ENCODE measurements at regions not wholly inside any gene's neighbourhood (a gene's known extent, or its start where the extent isn't known, plus 50 kb on each side); places are given as distances from the start of the nearest gene placed in this dataset.

- CTCF ChIA-PET, result no interaction called here
- H3K27ac ChIP-seq (ENCODE audit: low read depth, low read length), result no peak overlapping the region
Observed at GRCh38 chr5:74406844-74407243, 233.7 kb downstream of the ENC1 start.

GRCh38 chr5:74405593-74405992, 234.9 kb downstream of the ENC1 start:
- H3K27me3 ChIP-seq (ENCODE audit: control insufficient read depth, insufficient read depth, low read length), result no peaks in the 10 kb centered on the region
- no peak for TF ChIP-seq CTCF (IDR thresholded peaks at IDR 0.05; ENCODE audit: low read depth, low read length)
- ChIA-PET POLR2A (no interaction called here), CTCF (no interaction called here)
- DNase-seq (ENCODE audit: low read depth, low spot score), result no peak
- H3K9me3 ChIP-seq (ENCODE audit: control insufficient read depth, insufficient read depth, low read length), result no peaks in the 10 kb centered on the region
- H3K27ac ChIP-seq (ENCODE audit: low read depth, low read length), result no peak overlapping the region
- H3K4me3 ChIP-seq (ENCODE audit: low read depth, low read length), result no peak overlapping the region

More at GRCh38 chr5:74406844-74407243, 233.7 kb downstream of the ENC1 start:
- POLR2A ChIA-PET, result no interaction called here
- no peak for DNase-seq (ENCODE audit: low read depth, low spot score)
- Histone ChIP-seq H3K9me3 (ENCODE audit: control insufficient read depth, insufficient read depth, low read length) (no peaks in the 10 kb centered on the region), H3K4me3 (ENCODE audit: low read depth, low read length) (no peak overlapping the region), H3K27me3 (ENCODE audit: control insufficient read depth, insufficient read depth, low read length) (no peaks in the 10 kb centered on the region)
- no peak for TF ChIP-seq CTCF (IDR thresholded peaks at IDR 0.05; ENCODE audit: low read depth, low read length)

- no peaks in the 10 kb centered on the region for H3K27me3 ChIP-seq (ENCODE audit: control insufficient read depth, insufficient read depth, low read length)
- H3K27ac ChIP-seq (ENCODE audit: low read depth, low read length), result no peak overlapping the region
- ChIA-PET POLR2A (no interaction called here), CTCF (no interaction called here)
- H3K9me3 ChIP-seq (ENCODE audit: control insufficient read depth, insufficient read depth, low read length), result no peaks in the 10 kb centered on the region
- TF ChIP-seq CTCF (IDR thresholded peaks at IDR 0.05; ENCODE audit: low read depth, low read length), result no peak
- DNase-seq (ENCODE audit: low read depth, low spot score), result no peak
- H3K4me3 ChIP-seq (ENCODE audit: low read depth, low read length), result no peak overlapping the region
Observed at GRCh38 chr5:74404574-74405508, 235.7 kb downstream of the ENC1 start.

GRCh38 chr5:74403771-74404170, 236.8 kb downstream of the ENC1 start:
- POLR2A ChIA-PET, result no interaction called here
- TF ChIP-seq CTCF (IDR thresholded peaks at IDR 0.05; ENCODE audit: low read depth, low read length), result no peak
- no peak for DNase-seq (ENCODE audit: low read depth, low spot score)
- no peak overlapping the region for H3K4me3 ChIP-seq (ENCODE audit: low read depth, low read length)
- H3K27ac ChIP-seq (ENCODE audit: low read depth, low read length), result no peak overlapping the region
- H3K9me3 ChIP-seq (ENCODE audit: control insufficient read depth, insufficient read depth, low read length), result peaks cover 4% of the 10 kb centered on the region; the same call in 1 of the 2 replicates
- H3K27me3 ChIP-seq (ENCODE audit: control insufficient read depth, insufficient read depth, low read length), result no peaks in the 10 kb centered on the region
- CTCF ChIA-PET, result no interaction called here

- H3K9me3 ChIP-seq (ENCODE audit: control insufficient read depth, insufficient read depth, low read length), result peaks cover 4% of the 10 kb centered on the region; the same call in 1 of the 2 replicates
- H3K27me3 ChIP-seq (ENCODE audit: control insufficient read depth, insufficient read depth, low read length), result no peaks in the 10 kb centered on the region
- H3K27ac ChIP-seq (ENCODE audit: low read depth, low read length), result no peak overlapping the region
- no peak for DNase-seq (ENCODE audit: low read depth, low spot score)
- POLR2A ChIA-PET, result no interaction called here
- no peak overlapping the region for H3K4me3 ChIP-seq (ENCODE audit: low read depth, low read length)
- CTCF ChIA-PET, result no interaction called here
- TF ChIP-seq CTCF (IDR thresholded peaks at IDR 0.05; ENCODE audit: low read depth, low read length), result no peak
Observed at GRCh38 chr5:74402553-74402952, 238.0 kb downstream of the ENC1 start.
